COLO668 (cell line): ENCODE measurements at regions not wholly inside any gene's neighbourhood (a gene's known extent, or its start where the extent isn't known, plus 50 kb on each side); places are given as distances from the start of the nearest gene placed in this dataset.
A peak's percentile ranks its signal among the peaks of the same experiment; 100 is the strongest.

Source experiments
- DNase-seq: peaks from one replicate; lab custom pipeline; 2025; ENCODE audit not compliant: unreplicated experiment; lab: John Stamatoyannopoulos, UW

- no peak for DNase-seq
Observed at GRCh38 chr7:94223375-94224084, 171.2 kb upstream of the COL1A2 start.

- DNase-seq, result no peak
Observed at GRCh38 chr7:94228223-94228622, 166.5 kb upstream of the COL1A2 start.

GRCh38 chr7:94228678-94229077 is 166.0 kb upstream of the COL1A2 start:
- DNase-seq, result no peak

- no peak for DNase-seq
Observed at GRCh38 chr7:94231305-94231704, 163.4 kb upstream of the COL1A2 start.

GRCh38 chr7:94236960-94237359 is 157.7 kb upstream of the COL1A2 start:
- DNase-seq, result no peak

- DNase-seq, result no peak
Observed at GRCh38 chr7:94237417-94237816, 157.3 kb upstream of the COL1A2 start.

GRCh38 chr7:94239661-94240234 is 154.9 kb upstream of the COL1A2 start:
- DNase-seq, result no peak

GRCh38 chr7:94240902-94241301 is 153.8 kb upstream of the COL1A2 start:
- no peak for DNase-seq

- no peak for DNase-seq
Observed at GRCh38 chr7:94241402-94241925, 153.2 kb upstream of the COL1A2 start.

- DNase-seq, result no peak
Observed at GRCh38 chr7:94243066-94243711, 151.5 kb upstream of the COL1A2 start.

- DNase-seq, result no peak
Observed at GRCh38 chr7:94244760-94245159, 149.9 kb upstream of the COL1A2 start.

GRCh38 chr7:94245500-94245899 is 149.2 kb upstream of the COL1A2 start:
- no peak for DNase-seq

- DNase-seq, result no peak
Observed at GRCh38 chr7:94247970-94248369, 146.7 kb upstream of the COL1A2 start.

- DNase-seq, result no peak
Observed at GRCh38 chr7:94249631-94250030, 145.1 kb upstream of the COL1A2 start.

- DNase-seq, result no peak
Observed at GRCh38 chr7:94250124-94250523, 144.6 kb upstream of the COL1A2 start.

- no peak for DNase-seq
Observed at GRCh38 chr7:94250987-94251386, 143.7 kb upstream of the COL1A2 start.

GRCh38 chr7:94252124-94252523 is 142.6 kb upstream of the COL1A2 start:
- DNase-seq, result no peak

- peak; percentile 5 for DNase-seq
Observed at GRCh38 chr7:94252971-94253370, 141.7 kb upstream of the COL1A2 start.

GRCh38 chr7:94253686-94254085 is 141.0 kb upstream of the COL1A2 start:
- DNase-seq, result no peak

- DNase-seq, result no peak
Observed at GRCh38 chr7:94258418-94259300, 136.0 kb upstream of the COL1A2 start.

GRCh38 chr7:94261067-94261466 is 133.6 kb upstream of the COL1A2 start:
- no peak for DNase-seq
